Gastroesophageal sphincter (tissue), 3 donors: ENCODE measurements at regions not wholly inside any gene's neighbourhood (a gene's known extent, or its start where the extent isn't known, plus 50 kb on each side); places are given as distances from the start of the nearest gene placed in this dataset.

Experiments used
- CTCF ChIP-seq, 4 experiments: fragments of 200-600 bp in 2 of 4; fragments of 450-650 bp in 2 of 4; sonication (generic) in 1 of 4; IDR thresholded peaks; one replicate each; pipeline ENCODE4 v1.5.1; 2017 to 2019; ENCODE audit warnings: antibody characterized with exemption in 4 of 4, mild to moderate bottlenecking in 2 of 4, moderate library complexity in 2 of 4
- EP300 ChIP-seq: sonication (generic); formaldehyde crosslinking; IDR thresholded peaks from one replicate; pipeline ENCODE4 v1.6.1; 2017; ENCODE audit warnings: antibody characterized with exemption, mild to moderate bottlenecking
- POLR2A ChIP-seq, 2 donors: fragments of 450-650 bp; IDR thresholded peaks; one replicate each; pipeline ENCODE4 v1.6.1; 2017; ENCODE audit warnings: antibody characterized with exemption in 2 of 2, mild to moderate bottlenecking in 2 of 2, moderate library complexity in 1 of 2

- TF ChIP-seq POLR2A (IDR thresholded peaks at IDR 0.05) (no peak), CTCF (IDR thresholded peaks at IDR 0.05) (no peak), EP300 (no peak)
These were observed 152.1 kb downstream of the SNX10 start for GRCh38 chr7:26443751-26444150.
